Spleen (tissue), 11 donors: ENCODE measurements at regions not wholly inside any gene's neighbourhood (a gene's known extent, or its start where the extent isn't known, plus 50 kb on each side); places are given as distances from the start of the nearest gene placed in this dataset.

Source experiments
- DNase-seq: peaks from one replicate; pipeline ENCODE4 v3.0.0-alpha.2; 2020
- H3K27ac ChIP-seq, 8 donors: fragments of 200-600 bp; sonication (generic) in 7 of 8; 1 replicate in 4 of 8; 2 replicates in 4 of 8; pipeline versions ENCODE4 v1.5.0 to v1.8.0; 2016 to 2021; ENCODE audit warnings: inconsistent platforms in 4 of 8, mild to moderate bottlenecking in 4 of 8, moderate library complexity in 1 of 8
- H3K27me3 ChIP-seq, 7 donors: fragments of 200-600 bp; sonication (generic) in 6 of 7; replicated peaks in 1 of 7; 1 replicate in 4 of 7; 2 replicates in 3 of 7; pipeline versions ENCODE4 v1.5.0 to v1.8.0; 2016 to 2021; ENCODE audit warnings: inconsistent platforms in 3 of 7, mild to moderate bottlenecking in 1 of 7
- H3K36me3 ChIP-seq, 6 donors: fragments of 200-600 bp; sonication (generic) in 5 of 6; 1 replicate in 4 of 6; 2 replicates in 2 of 6; pipeline versions ENCODE4 v1.5.0 to v1.8.0; 2016 to 2021; ENCODE audit warnings: inconsistent platforms in 2 of 6
- H3K4me1 ChIP-seq, 6 donors: fragments of 200-600 bp; sonication (generic) in 5 of 6; 1 replicate in 3 of 6; 2 replicates in 3 of 6; pipeline versions ENCODE4 v1.5.0 to v1.8.0; 2016 to 2021; ENCODE audit warnings: inconsistent platforms in 3 of 6
- H3K4me3 ChIP-seq, 8 donors: fragments of 200-600 bp; sonication (generic) in 7 of 8; 1 replicate in 4 of 8; 2 replicates in 4 of 8; pipeline versions ENCODE4 v1.5.0 to v1.8.0; 2016 to 2021; ENCODE audit warnings: inconsistent platforms in 4 of 8, mild to moderate bottlenecking in 4 of 8, moderate library complexity in 2 of 8
- H3K9me3 ChIP-seq, 8 donors: fragments of 200-600 bp; sonication (generic) in 7 of 8; 1 replicate in 4 of 8; 2 replicates in 4 of 8; pipeline versions ENCODE4 v1.5.0 to v1.8.0; 2016 to 2021; ENCODE audit warnings: inconsistent platforms in 4 of 8
- POLR2A ChIP-seq, 3 donors: fragments of 450-650 bp; IDR thresholded peaks; one replicate each; pipeline ENCODE4 v1.5.1; 2017; ENCODE audit warnings: antibody characterized with exemption in 3 of 3, mild to moderate bottlenecking in 1 of 3
- POLR2AphosphoS5 ChIP-seq, 3 donors: sonication (generic); formaldehyde crosslinking; IDR thresholded peaks; one replicate each; pipeline ENCODE4 v1.5.1; 2017; ENCODE audit warnings: antibody characterized with exemption in 3 of 3
- WGBS, 5 donors: extraction: QIAGEN DNeasy Blood & Tissue Kit in 3 of 5; methylation state at CpG; one replicate each; pipeline versions ENCODE4 v1.1.5 to v1.1.7; 2013 to 2018; 5-methylcytosine and 5-hydroxymethylcytosine counted together
- intact Hi-C: fragments of 100-400 bp; cut with DNase I; formaldehyde crosslinking; loops from one replicate; pipeline ENCODE4 v1.15.0; 2023; ENCODE audit warnings: low total_unique reads
- TF ChIP-seq, protein P1 (sequence below), 11 experiments: fragments of 200-600 bp in 7 of 11; fragments of 450-650 bp in 4 of 11; sonication (generic) in 4 of 11; IDR thresholded peaks in 8 of 11; conservative IDR thresholded peaks in 3 of 11; 1 replicate in 7 of 11; 2 replicates in 4 of 11; pipeline versions ENCODE4 v1.4.0 to v1.8.0; 2016 to 2021; ENCODE audit warnings: antibody characterized with exemption in 11 of 11, inconsistent platforms in 4 of 11, mild to moderate bottlenecking in 1 of 11
- donor health status: healthy with polysubstance abuse.
- donor health status: DM: no; HTN: no; CAD: no; lungs with moderate emphysema.
- donor health status: DM: no; HTN: no; CAD: no.
- donor health status: Bipolar disorder and iron deficiency.
- donor health status: healthy.
- donor health status: DM: no; HTN: no; CAD: no.
- donor health status: DM: yes; HTN: yes; CAD: no.

GRCh38 chr1:14517841-14518180 is 80.7 kb upstream of the KAZN start:
- TF ChIP-seq POLR2AphosphoS5 (IDR thresholded peaks at IDR 0.05) (no peak), POLR2A (IDR thresholded peaks at IDR 0.05) (no peak)
- TF ChIP-seq, protein P1, sequence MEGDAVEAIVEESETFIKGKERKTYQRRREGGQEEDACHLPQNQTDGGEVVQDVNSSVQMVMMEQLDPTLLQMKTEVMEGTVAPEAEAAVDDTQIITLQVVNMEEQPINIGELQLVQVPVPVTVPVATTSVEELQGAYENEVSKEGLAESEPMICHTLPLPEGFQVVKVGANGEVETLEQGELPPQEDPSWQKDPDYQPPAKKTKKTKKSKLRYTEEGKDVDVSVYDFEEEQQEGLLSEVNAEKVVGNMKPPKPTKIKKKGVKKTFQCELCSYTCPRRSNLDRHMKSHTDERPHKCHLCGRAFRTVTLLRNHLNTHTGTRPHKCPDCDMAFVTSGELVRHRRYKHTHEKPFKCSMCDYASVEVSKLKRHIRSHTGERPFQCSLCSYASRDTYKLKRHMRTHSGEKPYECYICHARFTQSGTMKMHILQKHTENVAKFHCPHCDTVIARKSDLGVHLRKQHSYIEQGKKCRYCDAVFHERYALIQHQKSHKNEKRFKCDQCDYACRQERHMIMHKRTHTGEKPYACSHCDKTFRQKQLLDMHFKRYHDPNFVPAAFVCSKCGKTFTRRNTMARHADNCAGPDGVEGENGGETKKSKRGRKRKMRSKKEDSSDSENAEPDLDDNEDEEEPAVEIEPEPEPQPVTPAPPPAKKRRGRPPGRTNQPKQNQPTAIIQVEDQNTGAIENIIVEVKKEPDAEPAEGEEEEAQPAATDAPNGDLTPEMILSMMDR (IDR thresholded peaks at IDR 0.05 in 8 of 11, conservative IDR thresholded peaks at IDR 0.05 in 3 of 11): no peak
- Histone ChIP-seq H3K4me1 (no peaks in the 10 kb centered on the region), H3K9me3 (no peaks in the 10 kb centered on the region), H3K36me3 (no peaks in the 10 kb centered on the region), H3K27ac (no peak overlapping the region), H3K4me3 (no peak overlapping the region), H3K27me3 (peaks cover 0 to 31% (median 0%) of the 10 kb centered on the region in 7 donors)
- intact Hi-C loops: no loop called here
- DNase-seq: no peak
- WGBS, 5 donors: 40 to 76% (median 61%) methylated on average over 1 of the region's 1 CpG

DNA sequence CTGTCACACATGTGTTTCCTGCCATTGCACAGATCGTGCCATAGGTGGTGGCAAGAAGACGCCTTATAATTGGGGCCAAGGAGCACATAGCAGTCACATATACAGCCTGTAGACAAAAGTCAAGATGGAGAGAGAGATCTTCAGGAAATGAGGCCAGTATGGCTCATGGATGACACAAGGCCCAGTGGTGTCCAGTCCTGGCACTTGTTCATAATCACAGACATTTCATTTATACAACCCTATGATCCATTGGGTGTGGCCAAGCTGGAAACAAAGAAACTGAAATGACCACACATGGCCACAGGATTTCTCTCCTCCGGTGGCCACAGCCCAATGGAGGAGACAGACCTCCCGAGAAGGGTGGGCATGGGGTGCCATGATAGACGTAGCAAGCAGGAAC is 78.5 kb upstream of the KAZN start:
- intact Hi-C loops: no loop called here
- Histone ChIP-seq H3K9me3 (no peaks in the 10 kb centered on the region), H3K27me3 (peaks cover 0 to 25% (median 0%) of the 10 kb centered on the region in 7 donors), H3K4me1 (no peaks in the 10 kb centered on the region), H3K36me3 (no peaks in the 10 kb centered on the region), H3K27ac (no peak overlapping the region), H3K4me3 (no peak overlapping the region)
- TF ChIP-seq POLR2A (IDR thresholded peaks at IDR 0.05) (no peak), POLR2AphosphoS5 (IDR thresholded peaks at IDR 0.05) (no peak)
- TF ChIP-seq, protein P1 (IDR thresholded peaks at IDR 0.05 in 8 of 11, conservative IDR thresholded peaks at IDR 0.05 in 3 of 11): no peak
- DNase-seq: no peak
- WGBS, 5 donors: 70 to 91% (median 76%) methylated on average over 5 of the region's 5 CpGs

GRCh38 chr1:14520514-14521163 is 77.8 kb upstream of the KAZN start:
- WGBS, 5 donors: 71 to 90% (median 78%) methylated on average over 4 of the region's 4 CpGs
- intact Hi-C loops: no loop called here

DNA sequence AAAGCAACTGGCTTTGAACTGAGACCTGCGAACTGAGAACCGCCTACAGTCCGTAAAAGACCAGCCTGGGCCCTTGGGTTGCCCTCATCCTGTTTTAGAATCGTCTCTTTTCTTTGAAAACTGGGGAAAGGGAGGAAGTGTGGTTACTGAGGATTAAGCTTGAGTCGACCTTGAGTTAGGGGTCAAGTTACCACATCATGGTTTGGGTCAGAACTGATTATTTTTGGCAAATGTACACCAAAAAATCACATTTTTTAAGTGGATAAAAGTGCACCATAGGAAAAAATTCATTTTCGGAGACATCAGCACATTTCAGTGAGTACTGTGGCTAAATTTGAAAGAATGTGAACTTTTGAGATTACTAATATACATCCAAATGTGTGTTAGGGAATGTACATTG is 76.9 kb upstream of the KAZN start:
- Histone ChIP-seq H3K9me3 (no peaks in the 10 kb centered on the region), H3K27me3 (peaks cover 0 to 18% (median 0%) of the 10 kb centered on the region in 7 donors), H3K4me1 (no peaks in the 10 kb centered on the region), H3K36me3 (no peaks in the 10 kb centered on the region), H3K4me3 (no peak overlapping the region), H3K27ac (no peak overlapping the region)
- DNase-seq: no peak
- TF ChIP-seq POLR2A (IDR thresholded peaks at IDR 0.05) (no peak), POLR2AphosphoS5 (IDR thresholded peaks at IDR 0.05) (no peak)
- TF ChIP-seq, protein P1 (IDR thresholded peaks at IDR 0.05 in 8 of 11, conservative IDR thresholded peaks at IDR 0.05 in 3 of 11): no peak
- WGBS, 5 donors: 58 to 63% (median 61%) methylated on average over 6 of the region's 6 CpGs
- intact Hi-C loops: no loop called here

More at GRCh38 chr1:14520514-14521163, 77.8 kb upstream of the KAZN start:
- Histone ChIP-seq H3K4me3 (no peak overlapping the region), H3K9me3 (no peaks in the 10 kb centered on the region), H3K36me3 (no peaks in the 10 kb centered on the region), H3K27ac (no peak overlapping the region), H3K4me1 (no peaks in the 10 kb centered on the region), H3K27me3 (peaks cover 0 to 25% (median 0%) of the 10 kb centered on the region in 7 donors)
- no peak for DNase-seq
- TF ChIP-seq, protein P1 (IDR thresholded peaks at IDR 0.05 in 8 of 11, conservative IDR thresholded peaks at IDR 0.05 in 3 of 11): no peak
- TF ChIP-seq POLR2A (IDR thresholded peaks at IDR 0.05): no peak
- no peak for TF ChIP-seq POLR2AphosphoS5 (IDR thresholded peaks at IDR 0.05)
